Upper lobe of left lung (tissue), 4 donors: ENCODE measurements at regions not wholly inside any gene's neighbourhood (a gene's known extent, or its start where the extent isn't known, plus 50 kb on each side); places are given as distances from the start of the nearest gene placed in this dataset.

Experiments used
- EP300 ChIP-seq, 4 donors: sonication (generic); formaldehyde crosslinking; IDR thresholded peaks; one replicate each; pipeline ENCODE4 v1.5.1; 2017; ENCODE audit warnings: antibody characterized with exemption in 4 of 4, control low read depth in 2 of 4
- POLR2A ChIP-seq, 4 donors: fragments of 450-650 bp; IDR thresholded peaks; one replicate each; pipeline ENCODE4 v1.5.1; 2016 to 2017; ENCODE audit warnings: antibody characterized with exemption in 4 of 4, mild to moderate bottlenecking in 2 of 4
- POLR2AphosphoS5 ChIP-seq, 2 donors: sonication (generic); formaldehyde crosslinking; IDR thresholded peaks; one replicate each; pipeline ENCODE4 v1.5.1; 2017; ENCODE audit warnings: antibody characterized with exemption in 2 of 2
- TF ChIP-seq, protein P1 (sequence below), 6 experiments: fragments of 450-650 bp in 4 of 6; fragments of 200-600 bp in 2 of 6; sonication (generic) in 2 of 6; IDR thresholded peaks; one replicate each; pipeline ENCODE4 v1.5.1; 2016 to 2019; ENCODE audit warnings: antibody characterized with exemption in 6 of 6

DNA sequence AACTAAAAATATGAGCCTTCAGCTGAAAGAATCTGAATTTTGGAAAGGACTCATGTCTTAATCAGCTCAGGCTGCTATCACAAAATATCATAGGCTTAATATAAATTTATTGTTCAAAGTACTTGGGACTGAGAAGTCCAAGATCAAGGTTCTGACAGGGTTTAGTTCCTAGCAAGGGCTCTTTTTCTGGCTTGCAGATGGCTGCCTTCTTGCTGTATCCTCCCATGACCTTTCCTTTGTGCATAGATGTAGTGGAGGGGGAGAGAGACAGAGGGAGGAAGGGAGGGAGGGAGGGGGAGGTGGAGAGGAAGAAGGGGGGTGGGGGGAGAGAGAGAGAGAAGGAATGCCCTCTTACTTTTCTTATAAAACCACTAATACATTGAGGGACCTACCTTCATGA is 306.8 kb upstream of the DDI1 start:
- no peak for TF ChIP-seq POLR2A (IDR thresholded peaks at IDR 0.05)
- no peak for TF ChIP-seq POLR2AphosphoS5 (IDR thresholded peaks at IDR 0.05)
- TF ChIP-seq, protein P1, sequence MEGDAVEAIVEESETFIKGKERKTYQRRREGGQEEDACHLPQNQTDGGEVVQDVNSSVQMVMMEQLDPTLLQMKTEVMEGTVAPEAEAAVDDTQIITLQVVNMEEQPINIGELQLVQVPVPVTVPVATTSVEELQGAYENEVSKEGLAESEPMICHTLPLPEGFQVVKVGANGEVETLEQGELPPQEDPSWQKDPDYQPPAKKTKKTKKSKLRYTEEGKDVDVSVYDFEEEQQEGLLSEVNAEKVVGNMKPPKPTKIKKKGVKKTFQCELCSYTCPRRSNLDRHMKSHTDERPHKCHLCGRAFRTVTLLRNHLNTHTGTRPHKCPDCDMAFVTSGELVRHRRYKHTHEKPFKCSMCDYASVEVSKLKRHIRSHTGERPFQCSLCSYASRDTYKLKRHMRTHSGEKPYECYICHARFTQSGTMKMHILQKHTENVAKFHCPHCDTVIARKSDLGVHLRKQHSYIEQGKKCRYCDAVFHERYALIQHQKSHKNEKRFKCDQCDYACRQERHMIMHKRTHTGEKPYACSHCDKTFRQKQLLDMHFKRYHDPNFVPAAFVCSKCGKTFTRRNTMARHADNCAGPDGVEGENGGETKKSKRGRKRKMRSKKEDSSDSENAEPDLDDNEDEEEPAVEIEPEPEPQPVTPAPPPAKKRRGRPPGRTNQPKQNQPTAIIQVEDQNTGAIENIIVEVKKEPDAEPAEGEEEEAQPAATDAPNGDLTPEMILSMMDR (IDR thresholded peaks at IDR 0.05), result no peak
- no peak for TF ChIP-seq EP300 (IDR thresholded peaks at IDR 0.05)
